Peyer's patch (tissue), 4 donors: ENCODE measurements at regions not wholly inside any gene's neighbourhood (a gene's known extent, or its start where the extent isn't known, plus 50 kb on each side); places are given as distances from the start of the nearest gene placed in this dataset.
"Not testable (repeated sequence)": the region's sequence is repeated elsewhere in the genome, so short reads cannot be mapped to it uniquely, and the experiment has no call there.

Source experiments
- CTCF ChIP-seq, 6 experiments: fragments of 450-650 bp in 4 of 6; fragments of 200-600 bp in 2 of 6; sonication (generic) in 1 of 6; IDR thresholded peaks; one replicate each; pipeline ENCODE4 v1.5.1; 2017 to 2019; ENCODE audit warnings: antibody characterized with exemption in 6 of 6, mild to moderate bottlenecking in 3 of 6, moderate library complexity in 1 of 6
- POLR2A ChIP-seq, 2 donors: fragments of 450-650 bp; IDR thresholded peaks; one replicate each; pipeline ENCODE4 v1.5.1; 2017; ENCODE audit warnings: antibody characterized with exemption in 2 of 2, mild to moderate bottlenecking in 2 of 2, moderate library complexity in 2 of 2

- TF ChIP-seq CTCF, POLR2A (IDR thresholded peaks at IDR 0.05): not testable (repeated sequence)
Measured at GRCh38 chr7:76711648-76712047, 84.6 kb upstream of the POMZP3 start.
